NT2/D1 (cell line): ENCODE measurements at regions not wholly inside any gene's neighbourhood (a gene's known extent, or its start where the extent isn't known, plus 50 kb on each side); places are given as distances from the start of the nearest gene placed in this dataset.

Source experiments
- DNase-seq: peaks from one replicate; pipeline ENCODE4 v3.0.0-alpha.2; 2011; ENCODE audit warnings: low read depth, low spot score
- H3K27me3 ChIP-seq: 2 replicates; pipeline ENCODE4 v1.6.0; 2011; ENCODE audit warnings: mild to moderate bottlenecking; ENCODE audit not compliant: insufficient read length, insufficient read depth
- H3K36me3 ChIP-seq: 2 replicates; pipeline ENCODE4 v1.6.1; 2011; ENCODE audit warnings: mild to moderate bottlenecking, low read length, mixed read lengths; ENCODE audit not compliant: insufficient read depth, insufficient read length
- H3K4me1 ChIP-seq: 2 replicates; pipeline ENCODE4 v1.5.1; 2011; ENCODE audit not compliant: insufficient read depth, insufficient read length
- H3K4me3 ChIP-seq: 2 replicates; pipeline ENCODE4 v1.5.1; 2011; ENCODE audit warnings: low read depth; ENCODE audit not compliant: insufficient read length
- H3K9ac ChIP-seq: 2 replicates; pipeline ENCODE4 v1.6.0; 2011; ENCODE audit warnings: low read depth; ENCODE audit not compliant: insufficient read length
- H3K9me3 ChIP-seq: 2 replicates; pipeline ENCODE4 v1.5.1; 2011; ENCODE audit warnings: mild to moderate bottlenecking, low read length; ENCODE audit not compliant: insufficient read depth
- SUZ12 ChIP-seq: IDR thresholded peaks from 2 replicates; pipeline ENCODE4 v1.6.1; 2011; ENCODE audit not compliant: insufficient read length, insufficient read depth; ENCODE audit errors: extremely low read depth
- YY1 ChIP-seq: IDR thresholded peaks from 2 replicates; pipeline ENCODE4 v1.6.1; 2011; ENCODE audit not compliant: insufficient read length, insufficient read depth
- ZNF274 ChIP-seq: IDR thresholded peaks from 2 replicates; pipeline ENCODE4 v1.6.1; 2011; ENCODE audit warnings: mild to moderate bottlenecking, low read depth, low read length

DNA sequence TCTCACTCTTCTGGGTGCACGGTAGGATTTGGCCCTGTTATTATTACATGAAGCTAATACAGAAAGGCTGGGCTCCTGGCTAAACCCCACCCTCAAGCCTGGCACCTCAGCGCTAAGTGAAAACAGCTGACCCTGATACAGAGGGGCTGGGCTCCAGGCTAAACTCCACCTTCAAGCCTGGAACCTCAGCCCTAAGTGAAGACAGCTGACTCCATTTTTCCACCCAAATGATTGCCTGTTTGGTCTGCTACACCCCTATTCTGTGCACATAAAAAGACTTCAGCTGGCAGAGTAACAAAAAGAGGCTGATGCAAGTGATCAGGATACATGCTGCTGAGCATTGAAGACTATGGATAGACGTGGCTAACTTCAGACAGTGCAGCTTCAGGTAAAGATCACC, 148.4 kb upstream of the CLINT1 start:
- Histone ChIP-seq H3K9ac (no peak overlapping the region), H3K36me3 (no peaks in the 10 kb centered on the region), H3K27me3 (no peaks in the 10 kb centered on the region), H3K9me3 (no peaks in the 10 kb centered on the region), H3K4me3 (no peak overlapping the region), H3K4me1 (no peaks in the 10 kb centered on the region)
- no peak for TF ChIP-seq ZNF274
- no peak for TF ChIP-seq YY1
- no peak for DNase-seq

DNA sequence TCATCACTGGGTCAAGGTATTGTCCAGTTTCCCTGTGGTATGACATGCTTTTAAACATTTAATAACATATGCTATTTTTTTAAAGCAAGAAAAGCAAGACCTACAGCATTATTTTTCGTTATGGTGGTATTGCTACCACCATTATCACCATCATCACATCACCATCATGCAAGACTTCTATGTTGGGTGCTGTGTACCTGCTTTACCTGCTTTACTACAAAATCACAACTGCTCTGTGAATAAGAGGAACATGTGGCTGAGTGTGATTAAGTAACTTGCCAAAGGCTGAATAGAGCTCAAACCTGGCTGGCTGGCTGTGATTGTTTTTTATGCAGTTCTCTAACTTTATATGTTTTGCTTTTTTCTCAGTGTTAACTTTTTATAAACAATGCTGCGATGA, 140.8 kb upstream of the CLINT1 start:
- Histone ChIP-seq H3K4me3 (no peak overlapping the region), H3K9me3 (no peaks in the 10 kb centered on the region), H3K4me1 (no peaks in the 10 kb centered on the region), H3K27me3 (no peaks in the 10 kb centered on the region), H3K36me3 (no peaks in the 10 kb centered on the region), H3K9ac (no peak overlapping the region)
- no peak for DNase-seq
- TF ChIP-seq YY1 (no peak), ZNF274 (no peak), SUZ12 (no peak)

DNA sequence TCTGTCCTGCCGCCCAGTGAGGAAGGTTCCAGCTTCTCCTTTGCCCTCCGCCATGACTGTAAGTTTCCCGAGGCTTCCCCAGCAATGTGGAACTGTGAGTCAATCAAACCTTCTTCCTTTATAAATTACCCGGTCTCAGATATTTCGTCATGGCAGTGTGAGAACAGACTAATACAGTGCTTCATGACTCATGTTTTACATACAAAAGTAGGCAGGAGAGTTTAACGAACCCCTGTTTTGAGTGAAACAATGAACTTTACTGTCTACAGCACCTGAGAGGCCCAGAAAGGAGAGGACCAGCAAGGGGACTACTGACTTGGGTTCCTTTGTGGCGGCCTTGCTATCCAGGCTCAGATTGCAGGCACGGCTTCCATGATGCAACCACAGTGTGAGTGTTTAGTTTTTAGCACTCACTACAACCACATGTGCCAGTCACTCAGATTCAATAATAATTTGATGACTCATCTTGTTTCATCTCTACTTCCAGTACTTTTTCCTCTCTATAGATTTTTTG, 139.1 kb upstream of the CLINT1 start:
- no peaks in the 10 kb centered on the region for H3K27me3 ChIP-seq
- no peak overlapping the region for H3K4me3 ChIP-seq
- H3K9me3 ChIP-seq = no peaks in the 10 kb centered on the region
- TF ChIP-seq ZNF274 = no peak
- no peak for DNase-seq
- no peaks in the 10 kb centered on the region for H3K36me3 ChIP-seq
- H3K9ac ChIP-seq = no peak overlapping the region
- H3K4me1 ChIP-seq = peaks cover 2% of the 10 kb centered on the region

DNA sequence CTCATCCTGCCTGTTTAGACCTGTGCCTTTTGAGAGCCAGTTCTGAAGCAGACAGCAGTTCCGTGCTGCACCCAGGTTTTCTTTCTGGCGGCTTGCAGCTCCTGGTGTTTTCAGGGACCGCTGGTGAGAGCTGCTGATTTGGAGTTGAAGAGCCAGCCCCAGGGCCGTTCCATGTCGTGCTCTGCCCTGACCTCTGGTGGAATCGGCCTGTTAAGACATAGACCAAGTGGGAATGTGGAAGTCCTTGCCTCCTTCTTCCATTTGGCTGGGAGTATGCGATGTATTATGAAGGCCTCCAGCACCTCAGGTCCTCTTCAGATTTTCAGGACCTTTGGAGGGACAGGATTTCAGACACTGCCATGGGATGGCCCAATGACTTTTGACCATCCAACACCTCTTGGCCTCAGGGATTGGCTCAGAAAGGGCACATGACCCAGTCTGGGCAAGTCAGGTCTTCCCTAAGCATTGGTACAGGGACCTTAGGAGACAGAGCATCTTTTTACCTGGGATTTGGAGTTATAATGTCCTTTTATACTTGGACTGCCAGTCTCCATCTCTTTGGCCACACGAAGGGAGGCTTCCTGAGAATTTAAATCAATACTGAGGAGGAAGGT, 136.1 kb upstream of the CLINT1 start:
- H3K4me1 ChIP-seq = peaks cover 2% of the 10 kb centered on the region
- H3K4me3 ChIP-seq = no peak overlapping the region
- H3K9me3 ChIP-seq = no peaks in the 10 kb centered on the region
- no peaks in the 10 kb centered on the region for H3K36me3 ChIP-seq
- H3K27me3 ChIP-seq = no peaks in the 10 kb centered on the region
- peak overlapping the region; percentile 64 for H3K9ac ChIP-seq
- peak; percentile 79 for DNase-seq
- no peak for TF ChIP-seq ZNF274
- no peak for TF ChIP-seq YY1
- TF ChIP-seq SUZ12 = no peak

DNA sequence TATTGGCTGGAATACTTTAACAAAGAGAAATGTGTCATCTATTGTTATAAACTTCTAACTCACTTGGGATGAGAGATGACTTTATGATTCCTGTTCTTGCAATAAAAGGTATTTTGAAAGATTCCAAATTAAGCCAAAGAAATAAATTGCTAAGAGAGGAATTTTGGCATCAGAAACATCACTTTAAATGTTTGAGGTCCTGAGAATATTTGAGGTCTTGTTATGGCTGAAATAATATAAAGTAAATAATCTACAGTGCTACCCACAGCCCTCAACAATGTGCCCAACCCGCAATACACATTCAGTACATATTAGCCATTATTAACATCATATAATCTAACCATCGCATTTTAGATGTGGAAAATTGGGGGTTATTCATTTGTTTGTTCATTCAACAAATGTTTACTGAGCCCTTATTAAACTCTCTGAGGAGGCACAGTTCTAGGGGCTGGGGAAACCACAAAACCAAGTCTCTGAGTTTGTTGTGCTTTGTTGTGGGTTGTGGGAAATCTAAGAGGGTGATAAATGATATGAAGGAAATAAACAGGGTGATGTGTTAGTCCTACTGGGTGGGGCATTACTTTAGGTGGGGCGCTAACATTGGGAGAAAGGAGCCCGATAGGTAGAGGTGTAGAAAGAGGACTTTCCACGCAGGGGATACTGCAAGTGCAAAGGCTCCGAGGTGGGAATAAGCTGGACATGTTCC, 135.2 kb upstream of the CLINT1 start:
- peaks cover 2% of the 10 kb centered on the region for H3K4me1 ChIP-seq
- H3K4me3 ChIP-seq = no peak overlapping the region
- H3K9ac ChIP-seq = no peak overlapping the region
- H3K9me3 ChIP-seq = no peaks in the 10 kb centered on the region
- no peak for TF ChIP-seq SUZ12
- no peak for TF ChIP-seq YY1
- H3K36me3 ChIP-seq = no peaks in the 10 kb centered on the region
- DNase-seq = no peak
- H3K27me3 ChIP-seq = no peaks in the 10 kb centered on the region

DNA sequence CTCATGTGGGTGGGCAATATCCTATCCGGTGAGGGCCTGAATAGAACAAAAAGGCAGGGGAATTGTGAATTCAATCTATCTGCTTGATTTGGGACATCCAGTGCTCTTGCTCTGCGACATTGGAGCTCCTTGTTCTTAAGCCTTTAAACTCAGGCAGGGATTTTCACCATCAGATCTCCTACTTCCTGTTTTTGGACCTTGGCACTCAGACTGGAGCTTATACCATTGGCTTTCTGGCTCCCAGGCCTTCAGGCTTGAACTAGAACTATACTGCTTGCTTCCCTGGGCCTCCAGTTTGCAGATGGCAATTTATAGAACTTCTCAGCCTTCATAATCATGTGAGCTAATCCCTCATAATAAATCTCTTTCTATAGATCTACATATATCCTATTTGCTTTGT, 134.3 kb upstream of the CLINT1 start:
- no peak overlapping the region for H3K9ac ChIP-seq
- no peak for TF ChIP-seq YY1
- peaks cover 2% of the 10 kb centered on the region for H3K4me1 ChIP-seq
- no peak overlapping the region for H3K4me3 ChIP-seq
- DNase-seq = no peak
- H3K9me3 ChIP-seq = no peaks in the 10 kb centered on the region
- H3K27me3 ChIP-seq = no peaks in the 10 kb centered on the region
- no peaks in the 10 kb centered on the region for H3K36me3 ChIP-seq

DNA sequence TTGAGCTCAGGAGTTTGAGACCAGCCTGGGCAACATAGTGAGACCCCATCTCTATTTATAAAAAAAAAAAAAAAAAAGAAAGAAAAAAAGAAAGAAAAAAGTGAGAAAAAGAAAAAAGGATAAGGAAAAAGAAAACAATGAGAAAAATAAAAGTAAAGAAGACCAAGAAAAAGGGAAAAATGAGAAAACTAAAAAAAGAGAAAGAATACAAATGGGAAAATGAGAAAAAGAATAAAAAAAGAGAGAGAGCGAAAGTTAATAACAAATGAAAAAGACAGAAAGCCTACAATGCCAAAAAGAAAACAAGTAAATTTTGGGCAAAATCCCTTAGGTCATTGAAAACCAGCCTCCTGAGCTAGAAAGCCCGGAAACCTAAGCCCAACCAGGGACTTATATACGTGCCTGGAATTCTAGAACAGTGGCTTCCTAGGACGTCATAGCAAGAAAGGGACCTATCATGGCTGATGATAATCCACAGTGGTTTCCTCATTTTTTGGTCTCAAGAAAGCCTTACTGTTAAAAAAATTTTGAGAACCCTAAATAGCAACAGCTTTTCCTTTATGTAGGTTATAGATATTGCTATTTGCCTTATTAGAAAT, 131.7 kb upstream of the CLINT1 start:
- Histone ChIP-seq H3K9ac (no peak overlapping the region), H3K27me3 (no peaks in the 10 kb centered on the region), H3K4me3 (no peak overlapping the region), H3K9me3 (no peaks in the 10 kb centered on the region), H3K4me1 (peaks cover 2% of the 10 kb centered on the region), H3K36me3 (no peaks in the 10 kb centered on the region)
- no peak for DNase-seq
- TF ChIP-seq YY1 (no peak), SUZ12 (no peak), ZNF274 (no peak)
